IPS DF 19.7 (cell line): ENCODE measurements at regions not wholly inside any gene's neighbourhood (a gene's known extent, or its start where the extent isn't known, plus 50 kb on each side); places are given as distances from the start of the nearest gene placed in this dataset.
A peak's percentile ranks its signal among the peaks of the same experiment; 100 is the strongest.
"Not testable (repeated sequence)": the region's sequence is repeated elsewhere in the genome, so short reads cannot be mapped to it uniquely, and the experiment has no call there.

Experiments
- DNase-seq: peaks from one replicate; pipeline ENCODE4 v3.0.0-alpha.2; 2013; ENCODE audit warnings: low read depth, low spot score

DNA sequence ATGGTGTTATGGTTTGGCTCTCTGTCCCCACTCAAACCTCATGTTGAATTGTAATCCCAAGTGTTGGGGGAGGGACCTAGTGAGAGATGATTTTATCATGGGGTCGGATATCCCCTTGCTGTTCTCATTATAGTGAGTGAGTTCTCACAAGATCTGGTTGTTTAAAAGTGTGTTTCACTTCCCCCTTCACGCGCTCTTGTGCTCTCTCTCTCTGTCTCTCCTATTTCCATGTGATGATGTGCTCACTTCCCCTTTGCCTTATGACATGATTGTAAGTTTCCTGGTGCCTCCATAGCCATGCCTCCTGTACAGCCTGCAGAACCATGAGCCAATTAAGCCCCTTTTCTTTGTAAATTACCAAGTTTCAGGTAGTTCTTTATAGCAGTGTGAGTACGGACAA lies 765.1 kb downstream of the KCNA4 start:
- no peak for DNase-seq

DNA sequence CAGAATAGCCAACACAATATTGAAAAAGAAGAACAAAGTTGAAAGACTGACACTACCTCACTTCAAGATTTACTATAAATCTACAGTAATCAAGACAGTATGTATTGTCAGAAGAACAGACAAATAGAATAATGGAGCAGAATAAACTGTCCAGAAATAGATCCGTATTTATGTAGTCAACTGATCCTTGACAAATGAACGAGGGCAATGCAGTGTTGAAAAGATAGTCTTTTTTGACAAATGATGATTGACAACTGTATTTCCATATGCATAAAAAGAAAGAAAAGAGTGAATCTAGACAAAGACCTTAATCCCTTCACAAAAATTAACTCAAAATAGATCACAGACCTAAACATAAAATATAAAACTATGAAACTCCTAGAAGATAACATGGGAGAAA lies 767.1 kb downstream of the KCNA4 start:
- no peak for DNase-seq

DNA sequence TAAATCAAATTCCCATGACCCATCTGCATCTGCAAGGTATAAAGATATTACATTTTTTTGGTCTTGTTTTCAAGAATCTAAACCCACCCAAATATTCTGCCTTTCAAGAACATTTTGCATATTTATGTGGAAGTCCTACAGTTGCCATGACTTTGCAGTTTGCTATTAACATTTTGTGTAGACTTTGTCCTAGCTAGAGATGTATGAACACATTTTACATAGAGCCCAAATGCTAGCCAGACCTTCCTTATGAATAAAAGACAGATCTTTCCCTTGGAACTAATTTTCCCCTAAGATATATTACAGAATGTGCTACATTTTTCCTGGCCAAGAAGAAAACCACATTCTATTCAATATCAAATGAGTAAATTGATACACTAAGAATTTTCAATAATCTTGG lies 772.5 kb downstream of the KCNA4 start:
- DNase-seq: no peak

DNA sequence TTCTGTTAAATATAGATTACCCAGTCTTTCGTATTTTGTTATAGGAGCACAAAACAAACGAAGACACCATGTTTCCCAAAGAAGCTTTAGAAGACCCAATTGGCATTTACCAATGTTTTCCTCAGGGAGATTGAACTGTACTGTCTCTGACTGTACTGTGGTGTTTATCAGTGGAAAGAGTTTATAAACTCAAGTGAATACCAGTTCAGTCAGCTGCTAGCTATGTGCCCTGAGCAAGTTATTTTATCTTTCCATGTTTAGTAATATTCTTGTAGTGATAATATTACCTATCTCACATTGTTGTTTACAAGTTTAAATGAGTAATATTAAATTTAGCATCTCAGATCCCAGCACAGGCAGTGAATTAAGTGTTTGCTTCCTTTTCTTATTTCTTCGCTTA lies 773.2 kb downstream of the KCNA4 start:
- DNase-seq: no peak

DNA sequence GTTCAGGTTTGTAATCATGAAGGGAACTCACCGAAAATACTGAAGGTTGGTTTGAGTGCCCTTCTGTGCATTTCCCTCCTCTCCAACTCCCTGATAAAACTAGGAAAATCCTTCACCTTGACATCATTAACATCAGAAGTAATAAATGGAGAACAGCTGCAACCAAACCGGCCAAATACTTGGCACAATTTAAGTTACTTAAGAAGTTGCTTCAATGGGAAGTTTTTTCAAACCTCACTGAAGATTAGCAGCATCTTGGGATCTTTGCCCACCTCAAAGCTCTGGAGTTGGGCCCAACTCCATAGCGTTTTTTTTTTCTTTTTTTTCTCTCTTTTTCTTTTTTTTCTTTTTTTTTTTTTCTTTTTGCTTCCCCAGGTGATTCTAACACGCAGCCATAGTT lies 784.8 kb downstream of the KCNA4 start:
- no peak for DNase-seq

DNA sequence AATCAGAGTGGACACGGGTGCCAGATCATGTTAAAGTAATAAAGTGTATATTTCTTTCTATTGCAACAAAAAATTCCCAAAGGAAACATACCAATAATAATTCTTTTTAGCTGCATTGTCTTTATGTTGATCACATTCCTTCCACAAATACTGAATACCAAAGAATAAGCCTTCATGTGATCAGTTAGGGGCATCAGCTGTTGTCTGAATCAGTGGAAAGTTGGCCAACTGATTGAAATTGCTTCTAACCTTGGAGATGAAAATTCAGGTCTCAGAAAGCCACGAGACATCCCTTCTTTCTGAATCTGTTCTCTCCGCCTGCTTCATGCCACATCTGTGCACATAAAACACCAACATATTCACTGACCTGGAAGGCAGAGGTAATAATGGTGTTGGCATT lies 785.2 kb downstream of the KCNA4 start:
- no peak for DNase-seq

DNA sequence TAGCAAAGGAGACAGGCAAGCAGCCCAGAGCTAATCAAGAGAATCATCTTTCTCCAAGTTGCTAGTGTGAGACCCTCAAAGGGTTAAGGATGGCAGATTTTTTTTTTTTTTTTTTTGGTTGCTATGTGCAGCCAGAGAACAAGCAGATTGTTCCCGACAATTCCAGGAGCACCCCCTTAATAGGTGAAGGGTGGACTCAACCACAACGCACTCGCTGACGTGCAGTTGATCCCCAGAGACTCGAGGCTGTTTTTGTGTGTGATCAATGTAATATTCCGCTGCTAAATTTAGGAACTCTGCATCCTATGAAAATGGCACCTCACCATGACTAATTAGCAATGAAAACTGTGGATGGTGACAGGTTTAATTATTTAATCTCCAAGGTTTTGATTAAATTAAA lies 789.0 kb downstream of the KCNA4 start:
- DNase-seq: no peak

DNA sequence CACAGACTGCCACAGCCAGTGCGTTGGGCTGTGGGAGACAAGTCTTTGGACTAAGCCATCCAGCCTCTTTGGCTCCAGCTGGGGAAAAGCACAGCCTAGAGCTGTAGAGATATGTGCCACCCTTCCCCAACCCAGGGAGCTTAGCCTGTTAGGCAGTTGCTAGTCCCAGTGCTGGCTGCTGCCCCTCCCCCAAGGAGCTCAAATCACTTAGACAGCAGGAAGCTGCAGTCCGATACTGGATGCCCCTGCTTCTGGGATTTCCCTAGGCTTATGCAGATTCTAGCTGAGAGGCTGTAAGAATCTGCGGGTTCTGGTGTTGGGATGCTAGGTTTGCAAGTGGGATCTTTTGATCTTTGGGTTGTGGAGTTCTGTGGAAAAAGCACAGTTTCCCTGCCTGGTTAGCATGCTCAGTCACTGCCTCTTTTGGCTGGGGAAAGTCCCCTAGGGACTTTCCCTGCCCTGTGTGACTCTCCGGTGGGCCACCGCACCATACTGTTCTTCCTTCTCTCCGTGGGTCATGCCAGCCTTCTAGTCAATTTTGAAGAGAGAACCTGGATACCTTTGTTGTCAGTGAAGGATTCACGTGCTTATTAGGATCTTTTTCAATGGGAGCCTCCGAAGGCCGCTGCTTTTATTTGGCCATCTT lies 792.0 kb downstream of the KCNA4 start:
- DNase-seq: peak; percentile 35

DNA sequence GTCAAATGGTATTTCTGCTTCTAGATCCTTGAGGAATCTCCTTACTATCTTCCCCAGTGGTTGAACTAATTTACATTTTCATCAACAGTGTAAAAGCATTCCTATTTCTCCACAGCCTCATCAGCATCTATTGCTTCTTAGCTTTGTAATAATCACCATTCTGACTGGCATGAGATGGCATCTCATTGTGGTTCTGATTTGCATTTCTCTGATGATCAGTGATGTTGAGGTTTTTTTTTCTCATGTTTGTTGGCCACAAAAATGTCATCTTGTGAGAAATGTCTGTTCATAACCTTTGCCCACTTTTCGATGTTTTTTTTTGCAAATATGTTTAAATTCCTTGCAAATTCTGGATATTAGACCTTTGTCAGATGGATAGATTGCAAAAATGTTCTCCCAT lies 797.3 kb downstream of the KCNA4 start:
- not testable (repeated sequence) for DNase-seq

DNA sequence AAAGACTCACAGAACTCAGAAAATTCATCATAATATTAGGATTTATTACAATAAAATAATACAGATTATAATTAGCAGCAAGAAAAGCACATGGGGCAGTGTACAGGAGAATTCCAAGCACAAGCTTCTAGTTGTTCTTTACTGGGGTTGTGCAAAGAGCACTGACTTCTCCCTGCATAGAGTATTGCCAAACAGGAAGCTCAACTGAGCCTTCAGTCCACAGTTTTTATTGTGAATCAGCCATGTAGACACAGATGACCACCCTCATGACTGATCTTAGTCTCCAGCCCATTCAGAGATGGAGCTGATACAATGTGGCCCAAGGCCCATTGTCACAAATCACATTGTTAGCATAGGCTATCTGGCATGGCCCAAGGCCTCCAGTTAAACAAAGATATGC lies 798.9 kb downstream of the KCNA4 start:
- DNase-seq: no peak

DNA sequence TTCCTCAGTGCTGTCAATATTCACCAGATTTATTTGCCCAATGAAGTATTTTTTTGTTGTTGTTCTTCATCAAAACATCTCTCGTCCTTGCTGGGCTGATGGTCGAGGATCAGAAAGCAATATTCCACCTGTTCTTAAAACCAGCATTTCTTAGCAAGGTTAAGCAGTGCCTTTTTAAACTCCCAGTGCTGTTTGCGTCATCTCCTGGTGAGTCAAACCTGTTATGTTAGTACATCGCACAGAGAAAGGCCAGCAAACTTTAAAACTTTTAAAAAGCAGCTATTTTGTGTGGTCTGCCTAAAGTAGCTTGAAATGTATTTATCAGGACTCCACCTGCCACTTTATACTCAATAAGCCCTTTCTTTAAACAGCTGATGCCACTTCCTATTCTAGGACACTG lies 802.0 kb downstream of the KCNA4 start:
- no peak for DNase-seq

DNA sequence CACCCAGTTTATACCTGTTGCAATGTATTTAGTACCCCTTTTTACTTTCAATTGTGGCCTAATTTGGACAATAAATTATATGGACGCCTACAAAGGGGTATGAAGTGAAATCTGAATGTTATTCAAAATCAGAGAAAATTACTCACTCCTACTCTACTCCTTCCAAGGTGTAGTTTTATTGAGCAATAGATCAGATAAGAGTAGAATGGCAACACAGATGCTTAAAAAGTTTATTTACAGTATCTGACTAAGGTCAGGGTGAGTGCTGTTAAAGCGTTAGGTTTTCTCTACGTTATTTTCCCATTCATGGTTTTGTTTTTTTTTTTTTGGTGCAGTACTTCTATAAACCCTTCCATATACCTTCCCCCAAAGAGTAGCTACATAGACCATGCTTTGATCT lies 805.6 kb downstream of the KCNA4 start:
- no peak for DNase-seq

DNA sequence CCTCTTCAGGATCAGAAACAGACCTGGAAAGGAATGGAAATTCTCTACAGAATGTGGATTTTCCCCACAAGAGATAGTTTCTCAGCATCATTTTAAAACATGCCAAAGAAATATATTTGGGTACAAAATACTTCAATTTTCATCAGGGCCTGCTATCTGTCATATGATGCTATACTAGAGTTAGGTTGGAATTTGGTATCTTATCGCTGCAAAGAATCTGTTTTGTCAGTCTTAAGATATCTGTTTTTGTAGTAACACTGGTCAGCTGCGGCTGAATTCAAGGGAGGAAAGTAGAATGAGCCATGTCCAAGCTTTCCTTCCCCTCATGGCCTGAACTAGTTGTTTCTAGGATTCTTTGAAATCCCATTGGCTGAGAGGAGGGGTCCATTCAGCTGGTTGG lies 806.4 kb downstream of the KCNA4 start:
- no peak for DNase-seq

DNA sequence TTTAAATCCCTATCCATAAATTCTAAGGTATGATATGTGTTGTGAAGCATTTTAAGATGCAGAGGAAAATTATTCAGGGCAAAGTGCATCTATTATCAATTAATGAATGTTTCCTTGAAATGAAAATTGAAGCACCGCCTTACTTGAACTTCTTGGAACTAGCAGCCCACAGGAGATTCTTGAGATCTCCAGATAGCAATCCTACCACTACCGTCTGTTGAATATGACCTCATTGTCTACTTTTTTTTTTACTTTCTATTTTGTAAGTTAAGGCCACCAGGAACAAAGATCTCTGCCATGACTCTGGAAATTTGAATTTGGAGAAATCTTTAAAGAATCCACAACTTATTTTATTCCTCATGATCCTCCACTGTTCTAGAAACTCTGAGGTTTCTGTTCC lies 808.7 kb downstream of the KCNA4 start:
- DNase-seq: no peak

DNA sequence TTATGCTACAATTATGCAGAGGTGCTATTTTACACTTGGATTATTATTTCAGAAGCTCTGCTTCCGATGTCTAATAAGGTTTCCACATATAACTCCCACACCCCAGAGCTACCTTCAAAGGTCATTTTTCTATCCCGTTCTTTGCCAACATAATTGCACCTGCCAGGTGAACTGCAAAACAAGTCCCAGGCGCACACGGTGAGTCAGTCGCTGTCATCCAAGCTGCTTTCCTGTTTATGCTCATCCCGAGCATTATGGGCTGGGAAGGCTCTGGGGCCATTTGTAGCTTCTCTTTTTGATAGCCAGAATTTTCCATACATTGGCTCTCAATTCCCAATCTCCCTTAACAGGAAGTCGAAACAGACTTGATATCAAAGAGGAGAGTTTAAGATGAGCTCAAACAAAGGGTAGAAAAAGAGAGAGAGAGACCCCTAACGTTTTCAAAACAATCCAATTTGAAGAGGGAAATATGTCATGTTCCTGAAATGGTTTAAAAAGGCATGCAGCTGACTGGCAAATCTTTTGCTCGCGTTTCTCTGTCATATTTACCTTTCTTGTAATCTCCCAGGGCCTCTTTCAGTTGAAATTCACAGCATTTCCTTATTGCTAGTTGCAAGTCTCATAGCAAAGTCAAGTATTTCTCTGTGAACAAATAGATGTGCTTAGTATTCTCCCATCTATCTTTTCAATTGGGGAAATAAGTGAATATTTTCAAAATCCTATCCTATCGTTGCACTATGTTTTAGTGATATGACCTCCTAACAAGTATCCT lies 815.9 kb downstream of the KCNA4 start:
- no peak for DNase-seq

DNA sequence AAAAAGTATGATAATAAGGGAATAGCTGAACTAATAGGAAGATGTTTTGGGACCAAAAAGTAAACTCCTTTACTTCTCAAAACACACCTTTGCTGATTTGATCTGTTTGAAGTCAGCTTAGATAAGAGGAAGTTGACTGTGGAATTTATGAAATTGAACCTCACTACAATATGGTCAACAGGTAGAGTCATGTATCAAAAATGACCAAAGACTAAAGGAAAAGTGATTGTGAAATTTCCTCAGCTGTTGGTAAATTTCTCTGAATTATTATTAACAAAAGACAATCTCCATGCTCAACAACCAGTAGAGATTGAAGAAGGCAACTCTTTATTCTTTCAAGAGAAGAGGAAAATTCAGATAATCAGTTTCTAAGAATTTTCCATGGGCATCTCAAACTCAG lies 826.5 kb downstream of the KCNA4 start:
- no peak for DNase-seq

DNA sequence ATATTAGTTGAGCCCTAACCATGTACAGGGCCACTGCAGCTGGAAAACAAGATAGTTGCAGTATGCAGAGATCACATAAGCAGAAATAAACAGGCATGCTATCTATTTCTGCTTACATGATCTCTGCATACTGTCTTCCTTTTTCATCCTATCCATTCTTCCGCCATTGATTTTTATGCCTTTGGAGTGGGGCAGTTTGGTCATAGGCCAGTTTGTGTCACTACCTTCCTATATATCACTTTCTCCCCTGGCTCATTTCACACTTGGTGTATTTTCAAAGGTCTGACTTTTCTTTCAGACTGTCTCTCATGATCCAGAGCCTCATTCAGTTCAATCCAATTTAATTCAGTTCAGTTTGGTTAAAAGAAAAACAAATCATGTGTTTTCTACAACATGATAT lies 829.6 kb downstream of the KCNA4 start:
- DNase-seq: no peak

DNA sequence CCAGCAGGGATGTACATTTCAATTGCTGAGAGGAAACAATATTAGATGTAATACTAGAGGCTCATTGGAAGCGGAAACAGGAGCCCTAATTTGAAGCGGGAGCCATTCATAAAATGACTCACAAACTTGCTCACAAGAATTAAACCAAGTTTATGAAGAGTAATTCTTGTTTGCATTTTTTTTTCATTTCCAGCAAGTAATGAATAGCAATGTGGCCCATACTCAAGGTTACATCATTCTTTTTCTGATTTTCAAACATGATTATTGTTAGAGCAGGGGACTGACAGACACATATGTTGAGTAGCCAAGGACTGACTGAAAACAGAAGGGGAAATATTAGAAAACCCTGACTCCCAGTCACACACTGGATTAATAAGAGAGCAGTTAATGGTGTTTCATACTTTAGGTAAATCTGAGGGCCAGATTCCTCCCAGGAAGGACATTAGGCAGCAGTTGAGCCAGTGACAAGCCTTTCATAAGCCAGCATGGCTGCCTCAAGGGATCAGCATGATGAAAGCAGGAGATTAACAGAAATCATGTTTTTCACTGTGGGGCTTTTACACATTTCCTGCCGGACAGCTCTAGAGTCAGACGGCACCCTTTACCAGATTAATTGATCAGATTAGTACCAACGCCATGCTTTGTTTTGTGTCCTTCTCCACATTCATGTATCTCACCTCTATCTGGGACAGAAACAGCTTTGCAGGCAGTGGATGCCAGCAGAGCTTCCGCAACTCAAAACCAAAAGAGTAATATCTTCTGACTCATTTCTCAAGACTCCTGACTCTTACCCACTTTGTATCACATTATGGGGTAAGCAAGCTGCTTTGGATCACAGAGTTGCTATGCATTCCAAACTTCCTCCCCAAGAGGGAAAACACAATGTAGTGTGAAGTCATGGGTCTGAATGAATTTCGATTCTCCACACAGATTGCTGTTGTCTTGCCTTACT lies 831.6 kb downstream of the KCNA4 start:
- no peak for DNase-seq

DNA sequence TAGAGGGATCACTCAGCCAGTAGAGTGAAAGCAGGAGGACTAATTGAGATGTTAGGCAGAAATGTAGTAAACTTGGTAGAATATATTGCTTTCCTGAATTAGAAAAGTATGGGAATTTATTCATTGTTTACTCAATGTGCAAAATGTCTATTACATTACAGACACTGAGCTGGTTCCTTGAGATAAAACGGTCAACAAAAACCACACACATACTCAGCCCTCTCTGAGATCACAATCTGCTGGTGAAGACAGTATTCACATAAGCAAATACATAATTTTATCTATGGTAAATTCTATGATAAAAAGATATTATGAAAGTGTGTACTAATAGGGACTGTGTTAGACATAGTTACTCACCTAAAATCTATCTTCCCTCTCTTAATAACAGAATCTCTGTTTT lies 833.5 kb downstream of the KCNA4 start:
- no peak for DNase-seq

DNA sequence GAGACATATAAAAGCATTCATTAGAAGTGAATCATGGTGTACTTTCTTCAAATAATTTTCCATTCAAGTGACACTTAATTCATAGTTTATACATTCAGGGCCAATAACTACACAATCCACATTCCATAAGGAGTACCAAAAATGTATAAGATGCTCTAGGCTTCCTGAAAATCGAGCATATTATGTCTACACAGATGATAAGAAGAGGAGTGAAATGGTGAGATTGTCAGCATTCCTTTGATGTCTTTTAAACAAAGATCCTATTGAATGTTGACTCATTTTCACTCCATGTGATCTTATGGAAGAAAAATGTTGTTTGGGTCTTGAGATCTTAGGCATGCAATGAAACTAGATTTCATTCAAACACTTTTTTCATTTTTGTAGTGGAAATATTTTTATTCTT lies 843.2 kb downstream of the KCNA4 start:
- DNase-seq: no peak

DNA sequence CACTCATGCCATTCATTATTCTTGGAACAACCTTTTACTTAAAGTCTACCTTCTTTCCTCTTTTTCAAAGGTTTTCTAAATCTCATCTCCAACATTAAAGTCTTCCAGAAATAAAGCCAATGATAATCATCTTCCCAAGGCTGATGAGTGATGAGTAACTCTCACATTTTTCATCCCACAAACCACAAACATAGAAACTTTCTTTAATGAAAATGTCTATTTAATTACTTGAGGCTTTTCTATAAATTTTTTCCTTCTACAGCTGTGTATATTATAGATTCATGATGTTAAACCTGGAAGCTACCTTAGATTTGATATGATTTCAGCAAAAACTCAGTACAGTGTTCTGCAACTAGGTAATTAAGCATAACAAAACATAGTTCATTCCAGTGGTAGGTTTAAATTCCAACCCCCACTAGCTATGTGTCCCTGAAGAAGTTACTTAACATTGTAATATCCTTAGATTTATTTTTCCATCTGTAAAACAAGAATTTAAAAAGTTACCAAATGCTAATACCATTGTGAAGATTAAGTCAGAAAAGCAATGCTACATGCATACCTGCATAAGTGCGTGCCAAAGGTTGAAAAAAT lies 845.4 kb downstream of the KCNA4 start:
- DNase-seq: no peak

DNA sequence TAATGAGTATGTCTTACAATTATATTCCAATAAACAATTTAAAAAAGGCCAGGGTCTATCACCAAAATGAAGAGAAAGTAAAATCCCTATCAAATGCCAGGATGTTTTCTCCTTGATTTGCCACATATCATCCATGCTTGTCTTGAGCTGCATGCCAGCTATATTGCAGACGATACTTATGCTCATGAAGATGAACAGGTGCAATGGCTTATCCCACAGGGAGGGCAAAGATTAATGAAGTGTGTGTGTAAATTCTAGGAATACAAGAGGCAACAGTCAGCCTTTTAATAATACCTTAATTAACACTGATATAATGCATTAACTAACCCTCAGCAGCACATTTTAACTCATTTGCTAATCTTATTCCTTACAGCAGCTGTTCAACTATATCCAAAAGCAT lies 850.5 kb downstream of the KCNA4 start:
- no peak for DNase-seq
